ENCODE measurements at regions not wholly inside any gene's neighbourhood (a gene's known extent, or its start where the extent isn't known, plus 50 kb on each side); places are given as distances from the start of the nearest gene placed in this dataset.

GRCh38 chr10:130737621-130738020 lies 573.9 kb downstream of the TCERG1L start:
- no peak for DNase-seq

GRCh38 chr10:130739016-130739756 lies 572.3 kb downstream of the TCERG1L start:
- no peak for DNase-seq

GRCh38 chr10:130739757-130740145 lies 571.8 kb downstream of the TCERG1L start:
- DNase-seq: no peak

- DNase-seq: no peak
Observed at GRCh38 chr10:130740166-130740565, 571.4 kb downstream of the TCERG1L start.

- DNase-seq: no peak
Observed at GRCh38 chr10:130740915-130741750, 570.4 kb downstream of the TCERG1L start.

GRCh38 chr10:130741901-130742855 lies 569.3 kb downstream of the TCERG1L start:
- no peak for DNase-seq

GRCh38 chr10:130742941-130743675 lies 568.4 kb downstream of the TCERG1L start:
- no peak for DNase-seq

GRCh38 chr10:130743751-130744271 lies 567.7 kb downstream of the TCERG1L start:
- DNase-seq: no peak

GRCh38 chr10:130744631-130745030 lies 566.9 kb downstream of the TCERG1L start:
- DNase-seq: no peak

- DNase-seq: no peak
Observed at GRCh38 chr10:130745251-130745650, 566.3 kb downstream of the TCERG1L start.

GRCh38 chr10:130745821-130746220 lies 565.7 kb downstream of the TCERG1L start:
- DNase-seq: no peak

- DNase-seq: no peak
Observed at GRCh38 chr10:130746311-130746710, 565.2 kb downstream of the TCERG1L start.

GRCh38 chr10:130747356-130747755 lies 564.2 kb downstream of the TCERG1L start:
- DNase-seq: no peak

- no peak for DNase-seq
Observed at GRCh38 chr10:130747946-130748345, 563.6 kb downstream of the TCERG1L start.

GRCh38 chr10:130748409-130749057 lies 563.0 kb downstream of the TCERG1L start:
- no peak for DNase-seq

- no peak for DNase-seq
Observed at GRCh38 chr10:130749911-130750310, 561.6 kb downstream of the TCERG1L start.

GRCh38 chr10:130750441-130750840 lies 561.1 kb downstream of the TCERG1L start:
- no peak for DNase-seq

- no peak for DNase-seq
Observed at GRCh38 chr10:130751106-130751840, 560.2 kb downstream of the TCERG1L start.

- DNase-seq: no peak
Observed at GRCh38 chr10:130751851-130752250, 559.7 kb downstream of the TCERG1L start.

GRCh38 chr10:130756651-130757050 lies 554.9 kb downstream of the TCERG1L start:
- DNase-seq: no peak

GRCh38 chr10:130757271-130757670 lies 554.2 kb downstream of the TCERG1L start:
- DNase-seq: no peak

Measured in NCI-H2029 (cell line).